ENCODE measurements at regions not wholly inside any gene's neighbourhood (a gene's known extent, or its start where the extent isn't known, plus 50 kb on each side); places are given as distances from the start of the nearest gene placed in this dataset.

GRCh38 chr18:55778788-55779690 lies 191.0 kb upstream of the TCF4 start (continued):
- TF ChIP-seq BACH1 (IDR thresholded peaks at IDR 0.05; ENCODE audit: low read length) (no peak), SIN3A (conservative IDR thresholded peaks at IDR 0.05 in 1 of 2, IDR thresholded peaks at IDR 0.05 in 1 of 2; ENCODE audit: low read depth in 1 of 2, low read length in 2 of 2) (no peak), SIRT6 (IDR thresholded peaks at IDR 0.05; ENCODE audit: low read length) (no peak), CTBP2 (IDR thresholded peaks at IDR 0.05; ENCODE audit: borderline replicate concordance, insufficient read depth, insufficient read length, low read length) (no peak), SUZ12 (IDR thresholded peaks at IDR 0.05; ENCODE audit: low read length) (no peak), TBP (IDR thresholded peaks at IDR 0.05; ENCODE audit: low read depth, low read length) (no peak), CHD2 (IDR thresholded peaks at IDR 0.05; ENCODE audit: low read length) (no peak), SP1 (IDR thresholded peaks at IDR 0.05; ENCODE audit: low read depth, low read length) (no peak), MAFK (IDR thresholded peaks at IDR 0.05; ENCODE audit: low read depth, low read length) (no peak)

Data from H1 (cell line).